Naive thymus-derived CD4-positive, alpha-beta T cell (primary cell): ENCODE measurements at regions not wholly inside any gene's neighbourhood (a gene's known extent, or its start where the extent isn't known, plus 50 kb on each side); places are given as distances from the start of the nearest gene placed in this dataset.

ENCODE experiments used
- ATAC-seq: fragments of 150-1000 bp; cut with Tn5 transposase; 2 replicates; pipeline ENCODE4 v1.10.0; 2021; ENCODE audit warnings: mild to moderate bottlenecking, moderate library complexity
- CTCF ChIA-PET: fragments of 350-600 bp; sonication (Branson Sonifier 250); formaldehyde crosslinking; loops from one replicate; lab custom pipeline; 2021; ENCODE audit warnings: antibody characterized with exemption; lab: Charles Lee
- POLR2A ChIA-PET: fragments of 350-600 bp; sonication (Branson Sonifier 250); formaldehyde crosslinking; loops from one replicate; lab custom pipeline; 2021; ENCODE audit warnings: antibody characterized with exemption, inconsistent platforms; lab: Charles Lee
- DNase-seq, 9 donors: peaks; one replicate each; pipeline versions ENCODE4 v3.0.0 to v3.0.0-alpha.2; 2020 to 2022; ENCODE audit warnings: mixed read lengths in 1 of 9
- H3K27ac ChIP-seq: one replicate; pipeline ENCODE4 v1.7.0; 2013; ENCODE audit warnings: mild to moderate bottlenecking, low read depth, low read length, moderate library complexity
- H3K27me3 ChIP-seq, 2 donors: one replicate each; pipeline ENCODE4 v1.7.0; 2013; ENCODE audit warnings: low read length in 2 of 2, mild to moderate bottlenecking in 2 of 2, moderate library complexity in 2 of 2; ENCODE audit not compliant: control insufficient read depth in 2 of 2, insufficient read depth in 2 of 2
- H3K36me3 ChIP-seq, 3 experiments: 1 replicate in 2 of 3; 2 replicates in 1 of 3; pipeline ENCODE4 v1.7.0; 2013; ENCODE audit warnings: low read length in 3 of 3, mild to moderate bottlenecking in 3 of 3, moderate library complexity in 1 of 3; ENCODE audit not compliant: insufficient read depth in 3 of 3, control insufficient read depth in 2 of 3
- H3K4me1 ChIP-seq, 2 donors: one replicate each; pipeline ENCODE4 v1.7.0; 2013; ENCODE audit warnings: low read length in 2 of 2, mild to moderate bottlenecking in 2 of 2, moderate library complexity in 1 of 2; ENCODE audit not compliant: control insufficient read depth in 2 of 2, insufficient read depth in 2 of 2
- H3K4me3 ChIP-seq: 2 replicates; pipeline ENCODE4 v1.7.0; 2013; ENCODE audit warnings: mild to moderate bottlenecking, low read length
- H3K9me3 ChIP-seq, 3 experiments: 1 replicate in 2 of 3; 2 replicates in 1 of 3; pipeline ENCODE4 v1.7.0; 2013; ENCODE audit warnings: low read length in 3 of 3; ENCODE audit not compliant: control insufficient read depth in 2 of 3
- H3K27ac Mint-ChIP-seq, 9 donors: one replicate each; pipeline ENCODE4 v1.8.0; 2020 to 2022; ENCODE audit warnings: mixed read lengths in 9 of 9, mild to moderate bottlenecking in 8 of 9, moderate library complexity in 5 of 9, inconsistent platforms in 2 of 9
- H3K27me3 Mint-ChIP-seq, 5 donors: one replicate each; pipeline ENCODE4 v1.8.0; 2021 to 2022; ENCODE audit warnings: mixed read lengths in 5 of 5, mild to moderate bottlenecking in 1 of 5
- H3K36me3 Mint-ChIP-seq, 5 donors: one replicate each; pipeline ENCODE4 v1.8.0; 2020 to 2022; ENCODE audit warnings: mixed read lengths in 5 of 5, mild to moderate bottlenecking in 3 of 5, inconsistent platforms in 1 of 5
- H3K4me1 Mint-ChIP-seq, 7 donors: one replicate each; pipeline ENCODE4 v1.8.0; 2020 to 2022; ENCODE audit warnings: mixed read lengths in 7 of 7, mild to moderate bottlenecking in 3 of 7, inconsistent platforms in 1 of 7
- H3K4me3 Mint-ChIP-seq, 10 donors: one replicate each; pipeline ENCODE4 v1.8.0; 2020 to 2022; ENCODE audit warnings: mild to moderate bottlenecking in 10 of 10, mixed read lengths in 10 of 10, moderate library complexity in 6 of 10, inconsistent platforms in 2 of 10
- H3K9me3 Mint-ChIP-seq, 11 donors: one replicate each; pipeline ENCODE4 v1.8.0; 2020 to 2022; ENCODE audit warnings: mixed read lengths in 11 of 11, mild to moderate bottlenecking in 4 of 11, inconsistent platforms in 1 of 11, moderate library complexity in 1 of 11
- intact Hi-C, 2 donors: fragments of 100-400 bp; cut with micrococcal nuclease; formaldehyde crosslinking; loops; one replicate each; pipeline ENCODE4 v1.15.1; 2023

DNA sequence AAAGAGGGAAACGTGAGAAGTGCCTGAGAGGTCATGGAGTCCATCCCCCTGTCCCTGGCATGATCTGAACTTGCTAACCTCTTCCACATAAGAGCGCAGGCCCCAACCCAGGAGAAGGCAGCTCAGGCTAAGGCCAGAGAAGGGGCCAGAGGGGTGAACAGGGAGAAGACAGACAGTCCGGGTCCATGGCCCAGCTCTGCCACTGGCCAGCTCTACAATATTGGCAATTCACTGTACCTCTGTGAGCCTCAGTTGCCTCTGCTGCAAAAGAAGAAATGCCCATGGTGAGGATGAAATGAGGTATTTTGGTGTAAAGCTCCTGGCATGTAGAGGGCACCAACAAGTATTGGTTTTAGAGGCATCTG lies 72.3 kb downstream of the CAMK2N1 start:
- Mint-ChIP-seq H3K9me3 (peaks cover 0 to 2% (median 0%) of the 10 kb centered on the region in 11 donors), H3K4me1 (peaks cover 0 to 4% (median 0%) of the 10 kb centered on the region in 7 donors), H3K27ac (no peak overlapping the region), H3K4me3 (no peak overlapping the region), H3K36me3 (no peaks in the 10 kb centered on the region), H3K27me3 (peaks cover 6 to 27% (median 14%) of the 10 kb centered on the region in 5 donors)
- Histone ChIP-seq H3K36me3 (no peaks in the 10 kb centered on the region), H3K9me3 (no peaks in the 10 kb centered on the region), H3K27me3 (no peaks in the 10 kb centered on the region), H3K27ac (no peak overlapping the region), H3K4me3 (no peak overlapping the region), H3K4me1 (no peaks in the 10 kb centered on the region)
- ATAC-seq (no peak), DNase-seq (no peak)
- CTCF ChIA-PET: no interaction called here
- POLR2A ChIA-PET: no interaction called here
- intact Hi-C loops: no loop called here

DNA sequence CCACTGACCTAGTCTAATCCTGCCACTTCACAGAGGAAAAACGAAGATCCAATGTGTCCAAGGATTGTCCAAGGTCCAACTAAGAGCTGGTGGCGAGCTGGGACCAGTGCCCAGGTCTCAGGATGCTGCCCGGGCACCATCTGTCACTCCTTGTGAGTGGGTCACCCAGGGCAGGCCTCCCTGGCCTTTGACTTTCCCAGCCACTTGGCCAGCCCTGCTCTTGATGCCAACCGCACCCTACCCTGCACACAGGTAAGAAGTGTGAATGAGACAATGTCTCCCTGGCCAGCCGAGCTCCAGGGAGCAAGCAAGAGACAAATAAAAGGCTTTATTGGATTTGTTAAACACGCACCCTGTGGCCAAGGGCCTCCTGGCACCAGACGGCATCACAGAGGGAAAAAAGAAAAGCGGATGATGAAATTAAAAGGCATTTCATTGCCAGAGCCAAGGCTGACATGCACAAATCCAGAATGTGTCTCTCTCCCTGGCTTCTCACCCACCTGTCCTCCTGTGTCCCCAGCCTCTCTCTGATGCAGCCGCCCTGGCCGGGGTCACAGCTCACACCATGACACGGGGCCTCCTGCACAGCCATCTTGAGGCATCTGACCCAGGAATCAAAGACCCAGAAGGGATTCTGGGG lies 72.8 kb downstream of the CAMK2N1 start:
- Histone ChIP-seq H3K27me3 (no peaks in the 10 kb centered on the region), H3K27ac (no peak overlapping the region), H3K4me1 (no peaks in the 10 kb centered on the region), H3K36me3 (no peaks in the 10 kb centered on the region), H3K4me3 (no peak overlapping the region), H3K9me3 (no peaks in the 10 kb centered on the region)
- H3K36me3 Mint-ChIP-seq: no peaks in the 10 kb centered on the region
- peaks cover 4 to 25% (median 9%) of the 10 kb centered on the region in 5 donors for H3K27me3 Mint-ChIP-seq
- ATAC-seq: no peak
- no peak for DNase-seq
- peaks cover 0 to 4% (median 0%) of the 10 kb centered on the region in 7 donors for H3K4me1 Mint-ChIP-seq
- H3K4me3 Mint-ChIP-seq: no peak overlapping the region
- no peak overlapping the region for H3K27ac Mint-ChIP-seq
- no peaks in the 10 kb centered on the region for H3K9me3 Mint-ChIP-seq
- POLR2A ChIA-PET: no interaction called here
- CTCF ChIA-PET: no interaction called here
- intact Hi-C loops: no loop called here

DNA sequence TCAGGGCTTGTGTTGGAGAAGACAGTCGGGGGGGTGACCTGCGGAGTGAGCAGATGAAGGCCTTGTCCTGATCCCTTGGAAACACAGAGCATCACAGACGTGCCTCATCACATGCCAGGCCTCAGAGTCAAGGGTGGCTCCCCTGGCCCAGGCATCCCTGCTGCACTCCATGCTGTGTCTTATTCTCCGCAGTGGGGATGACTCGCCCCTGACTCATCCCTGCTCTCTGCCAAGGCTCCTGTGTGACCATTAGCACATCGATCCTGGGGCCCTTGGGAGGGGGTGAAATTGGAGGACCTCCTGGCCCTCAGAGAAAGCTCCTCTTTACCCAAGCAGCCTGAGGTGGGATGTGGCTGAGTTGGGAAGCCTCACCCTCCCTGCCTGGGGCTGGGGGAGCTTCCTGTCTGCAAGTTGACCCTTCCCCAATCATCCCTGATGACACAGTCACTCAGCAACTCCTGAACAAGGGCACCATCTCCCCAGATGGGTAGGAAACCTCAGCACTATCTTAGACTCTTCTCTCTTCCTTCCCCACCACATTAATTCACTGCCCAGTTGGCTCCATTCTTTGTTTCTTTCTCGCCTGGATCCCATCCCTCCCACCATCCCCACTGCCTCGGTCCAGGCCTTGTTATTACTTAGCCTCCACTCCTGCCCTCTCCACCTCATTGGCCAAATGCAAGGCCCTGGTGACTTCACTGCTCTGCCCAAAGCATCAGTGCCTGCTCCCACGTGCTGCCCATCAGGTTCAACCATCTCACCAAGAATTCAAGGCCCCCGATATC lies 74.6 kb downstream of the CAMK2N1 start:
- H3K9me3 ChIP-seq: no peaks in the 10 kb centered on the region
- intact Hi-C loops: no loop called here
- no peaks in the 10 kb centered on the region for H3K4me1 ChIP-seq
- ATAC-seq (no peak), DNase-seq (no peak)
- H3K36me3 ChIP-seq: no peaks in the 10 kb centered on the region
- Mint-ChIP-seq H3K27ac (no peak overlapping the region), H3K4me1 (peaks cover 0 to 4% (median 0%) of the 10 kb centered on the region in 7 donors), H3K36me3 (no peaks in the 10 kb centered on the region), H3K4me3 (no peak overlapping the region), H3K27me3 (peaks cover 0 to 20% (median 10%) of the 10 kb centered on the region in 5 donors), H3K9me3 (peaks cover 0 to 4% (median 0%) of the 10 kb centered on the region in 11 donors)
- no peaks in the 10 kb centered on the region for H3K27me3 ChIP-seq
- no peak overlapping the region for H3K4me3 ChIP-seq
- ChIA-PET CTCF (no interaction called here), POLR2A (no interaction called here)
- H3K27ac ChIP-seq: no peak overlapping the region

DNA sequence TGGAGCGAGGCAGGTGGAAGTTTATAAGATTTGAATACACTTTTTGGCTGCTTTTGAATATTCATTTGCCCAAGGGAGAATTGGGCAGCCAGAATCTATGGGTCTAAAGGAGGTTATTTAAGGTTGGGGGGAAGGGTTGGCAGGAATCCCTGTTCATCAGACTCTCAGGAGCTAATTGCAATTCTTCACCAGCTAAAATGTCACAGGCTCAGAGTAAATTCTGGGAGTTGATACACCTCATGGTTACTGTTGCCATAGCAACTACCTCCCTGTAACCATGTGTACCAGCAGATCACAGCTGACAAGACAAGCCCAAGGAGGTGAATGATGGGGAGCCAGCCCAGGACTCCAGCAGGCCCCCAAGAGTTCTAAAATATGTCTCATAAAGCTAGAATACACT lies 75.5 kb downstream of the CAMK2N1 start:
- Histone ChIP-seq H3K27me3 (no peaks in the 10 kb centered on the region), H3K4me1 (no peaks in the 10 kb centered on the region), H3K9me3 (no peaks in the 10 kb centered on the region), H3K27ac (no peak overlapping the region), H3K36me3 (no peaks in the 10 kb centered on the region), H3K4me3 (no peak overlapping the region)
- Mint-ChIP-seq H3K27me3 (peaks cover 0 to 23% (median 12%) of the 10 kb centered on the region in 5 donors), H3K4me1 (peaks cover 0 to 4% (median 0%) of the 10 kb centered on the region in 7 donors), H3K4me3 (no peak overlapping the region), H3K27ac (no peak overlapping the region), H3K36me3 (no peaks in the 10 kb centered on the region), H3K9me3 (peaks cover 0 to 4% (median 0%) of the 10 kb centered on the region in 11 donors)
- CTCF ChIA-PET: no interaction called here
- no peak for ATAC-seq
- POLR2A ChIA-PET: no interaction called here
- DNase-seq: no peak
- intact Hi-C loops: no loop called here

DNA sequence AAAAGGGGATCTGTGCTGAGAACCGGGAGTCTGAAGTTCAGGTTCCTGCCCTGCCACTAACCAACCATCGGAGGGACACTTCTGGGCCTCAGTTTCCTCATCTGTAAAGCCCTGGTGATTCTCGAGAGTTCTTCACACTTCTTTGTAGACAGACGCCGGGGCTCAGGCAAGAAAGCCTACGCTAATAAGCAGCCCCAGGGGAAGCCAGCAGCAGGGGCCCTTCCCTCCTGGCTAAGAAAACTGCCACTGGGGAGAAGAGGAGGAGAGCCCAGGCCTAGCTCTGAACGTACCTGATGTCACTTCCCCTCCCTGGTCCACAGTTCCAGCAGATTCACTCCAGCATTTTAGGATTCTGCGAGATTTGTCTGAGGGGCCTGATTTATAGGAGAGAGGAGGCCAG lies 76.0 kb downstream of the CAMK2N1 start:
- DNase-seq (no peak), ATAC-seq (no peak)
- Histone ChIP-seq H3K27ac (no peak overlapping the region), H3K36me3 (no peaks in the 10 kb centered on the region), H3K4me3 (no peak overlapping the region), H3K9me3 (no peaks in the 10 kb centered on the region), H3K4me1 (no peaks in the 10 kb centered on the region), H3K27me3 (no peaks in the 10 kb centered on the region)
- intact Hi-C loops: no loop called here
- Mint-ChIP-seq H3K36me3 (no peaks in the 10 kb centered on the region), H3K4me1 (peaks cover 0 to 4% (median 0%) of the 10 kb centered on the region in 7 donors), H3K9me3 (peaks cover 0 to 4% (median 0%) of the 10 kb centered on the region in 11 donors), H3K27me3 (peaks cover 5 to 27% (median 16%) of the 10 kb centered on the region in 5 donors), H3K27ac (no peak overlapping the region), H3K4me3 (no peak overlapping the region)
- POLR2A ChIA-PET: no interaction called here
- CTCF ChIA-PET: no interaction called here

DNA sequence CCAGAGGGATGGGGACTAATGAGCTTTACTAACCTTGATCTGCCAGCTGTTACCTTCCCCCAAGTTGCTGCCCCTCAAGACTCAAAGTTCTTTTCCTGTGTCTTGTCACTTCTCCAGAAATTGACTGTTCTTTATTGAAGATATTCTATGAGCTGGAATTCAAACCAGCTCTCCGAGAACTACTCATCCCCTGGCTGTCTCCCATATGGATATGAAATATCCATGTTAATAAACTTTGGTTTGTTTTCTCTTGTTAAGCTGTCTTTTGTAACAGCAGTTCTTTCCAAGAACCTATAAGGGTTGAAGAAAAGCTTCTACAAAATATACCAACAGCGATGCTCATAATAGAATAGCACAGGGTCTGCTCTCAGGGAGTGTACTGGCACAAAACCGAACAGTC lies 77.0 kb downstream of the CAMK2N1 start:
- H3K9me3 Mint-ChIP-seq: peaks cover 0 to 4% (median 0%) of the 10 kb centered on the region in 11 donors
- POLR2A ChIA-PET: no interaction called here

More for the DNA sequence above, 77.0 kb downstream of the CAMK2N1 start:
- CTCF ChIA-PET: interaction anchor here (0.9 kb wide), 1 partner anchor 255 kb away, joined by 3 read pairs; no protein-coding TSS in a partner anchor
- no peak overlapping the region for H3K4me3 Mint-ChIP-seq
- no peak for ATAC-seq
- no peaks in the 10 kb centered on the region for H3K27me3 ChIP-seq
- H3K4me1 Mint-ChIP-seq: peaks cover 0 to 4% (median 0%) of the 10 kb centered on the region in 7 donors
- no peaks in the 10 kb centered on the region for H3K36me3 ChIP-seq
- H3K36me3 Mint-ChIP-seq: no peaks in the 10 kb centered on the region
- intact Hi-C loops: no loop called here
- no peak overlapping the region for H3K27ac ChIP-seq
- no peak overlapping the region for H3K4me3 ChIP-seq
- DNase-seq: no peak
- H3K27ac Mint-ChIP-seq: no peak overlapping the region
- no peaks in the 10 kb centered on the region for H3K4me1 ChIP-seq
- H3K27me3 Mint-ChIP-seq: peaks cover 15 to 32% (median 24%) of the 10 kb centered on the region in 5 donors
- no peaks in the 10 kb centered on the region for H3K9me3 ChIP-seq
